SKM-1 (cell line): ENCODE measurements at regions not wholly inside any gene's neighbourhood (a gene's known extent, or its start where the extent isn't known, plus 50 kb on each side); places are given as distances from the start of the nearest gene placed in this dataset.

Experiments used
- DNase-seq: peaks from one replicate; lab custom pipeline; 2025; ENCODE audit not compliant: unreplicated experiment; lab: John Stamatoyannopoulos, UW

DNA sequence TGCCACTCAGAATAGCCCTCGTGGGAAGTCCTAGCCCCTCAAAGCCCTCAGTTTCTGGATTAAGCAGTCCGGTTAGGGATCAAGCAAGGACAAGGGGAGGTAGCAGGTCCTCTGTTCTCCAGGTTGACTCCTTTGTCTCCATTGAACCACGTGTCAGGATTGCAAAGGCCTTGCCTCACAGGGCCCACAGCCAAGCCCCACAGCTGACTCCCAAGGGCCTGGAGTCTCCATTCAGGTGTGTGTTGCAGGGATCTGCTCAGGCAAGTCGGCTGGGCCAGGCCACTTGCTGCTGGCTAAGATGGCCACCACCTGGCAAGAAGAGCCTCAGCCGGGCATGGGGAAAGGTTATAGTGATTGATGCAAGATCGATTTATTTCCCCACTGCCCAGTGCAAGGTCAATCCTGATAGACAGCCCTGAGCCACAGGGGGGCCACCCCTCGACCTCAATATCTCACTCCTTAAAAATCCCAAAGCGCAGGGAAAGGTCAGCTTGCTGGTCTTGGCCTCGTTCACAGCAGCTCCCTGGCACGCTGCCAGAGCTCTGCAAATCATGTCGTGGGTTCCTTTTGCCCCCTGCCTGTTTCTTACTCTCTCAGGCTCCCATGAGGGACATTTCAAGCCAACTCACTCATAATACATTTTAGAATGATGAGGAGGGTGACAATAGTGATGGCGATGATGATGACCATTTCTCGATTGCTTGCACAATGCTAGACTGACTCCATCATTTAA is 75.9 kb downstream of the EDN3 start:
- DNase-seq, result no peak

DNA sequence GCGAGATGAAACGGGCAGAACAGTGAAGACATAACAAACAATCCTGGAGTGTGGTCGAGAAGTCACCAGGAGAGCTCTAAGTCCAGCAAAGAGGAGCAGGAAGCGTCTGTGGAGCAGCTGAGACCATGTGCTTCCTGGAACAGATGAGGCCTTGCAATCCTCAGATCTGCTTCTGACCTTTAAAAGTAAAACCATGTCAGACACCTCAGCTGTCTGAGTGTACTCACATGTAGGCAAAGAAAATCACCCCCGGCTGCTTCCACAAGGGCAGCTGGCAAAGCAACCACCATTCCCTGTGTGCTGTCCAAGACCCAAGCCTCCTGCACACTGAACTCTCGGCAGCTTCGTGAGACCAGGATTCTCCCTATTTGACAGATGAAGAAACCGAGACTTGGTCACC is 76.6 kb downstream of the EDN3 start:
- DNase-seq, result no peak

DNA sequence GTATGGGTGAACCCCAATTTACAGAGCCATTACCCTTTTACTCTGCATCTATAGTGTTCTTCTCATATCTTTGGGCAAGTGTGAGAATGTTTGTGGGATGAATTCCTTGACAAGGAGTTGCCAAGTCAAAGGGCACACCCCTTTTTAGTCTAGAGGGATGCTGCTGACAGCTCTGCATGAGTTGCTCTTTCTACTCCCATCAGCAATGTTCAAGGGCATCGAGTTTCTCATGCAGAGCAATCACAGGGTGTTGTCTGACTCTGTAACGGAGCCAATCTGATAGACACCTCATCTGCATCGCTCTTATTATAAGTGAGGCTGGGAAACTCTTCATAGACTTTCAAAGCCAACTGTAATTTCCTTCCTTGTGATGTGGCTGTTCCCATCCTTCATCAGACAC is 77.4 kb downstream of the EDN3 start:
- no peak for DNase-seq

DNA sequence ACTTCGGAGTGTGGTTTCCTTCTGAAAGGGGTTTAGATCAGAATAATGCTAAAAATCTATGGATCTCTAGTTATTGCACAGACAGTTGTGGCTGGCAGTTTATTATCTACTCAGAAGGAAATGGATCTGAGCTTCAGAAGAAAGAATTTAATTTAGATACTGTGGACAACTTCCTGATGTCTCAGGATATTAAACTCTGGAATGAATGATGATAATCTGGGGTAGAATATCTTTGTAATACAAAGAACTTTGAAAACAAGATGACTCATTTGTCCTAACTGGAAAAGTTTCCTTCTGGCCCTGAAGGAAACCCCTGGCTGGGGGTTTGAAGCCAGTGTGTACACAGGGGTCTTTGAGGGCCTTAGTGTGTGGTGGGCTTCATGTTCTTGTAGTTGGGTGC is 78.0 kb downstream of the EDN3 start:
- no peak for DNase-seq

DNA sequence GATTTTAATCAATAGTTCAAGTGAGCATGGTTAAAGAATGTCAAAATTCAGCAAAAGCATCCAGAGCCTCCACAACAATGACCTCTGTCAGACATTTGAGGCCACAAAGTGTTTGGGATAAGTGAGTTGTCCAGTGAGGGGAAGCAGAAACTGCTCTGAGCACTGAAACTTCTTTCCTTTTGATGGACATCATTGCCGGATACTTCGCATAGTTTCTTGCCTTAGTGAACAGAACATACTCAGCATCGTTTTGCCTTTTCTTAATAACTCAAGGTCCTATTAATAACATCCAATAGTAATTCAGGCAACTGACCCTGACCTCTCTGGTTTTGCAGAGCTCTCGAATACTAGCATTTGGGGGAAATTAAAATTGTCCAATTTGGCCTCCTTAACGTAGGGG is 78.6 kb downstream of the EDN3 start:
- no peak for DNase-seq

DNA sequence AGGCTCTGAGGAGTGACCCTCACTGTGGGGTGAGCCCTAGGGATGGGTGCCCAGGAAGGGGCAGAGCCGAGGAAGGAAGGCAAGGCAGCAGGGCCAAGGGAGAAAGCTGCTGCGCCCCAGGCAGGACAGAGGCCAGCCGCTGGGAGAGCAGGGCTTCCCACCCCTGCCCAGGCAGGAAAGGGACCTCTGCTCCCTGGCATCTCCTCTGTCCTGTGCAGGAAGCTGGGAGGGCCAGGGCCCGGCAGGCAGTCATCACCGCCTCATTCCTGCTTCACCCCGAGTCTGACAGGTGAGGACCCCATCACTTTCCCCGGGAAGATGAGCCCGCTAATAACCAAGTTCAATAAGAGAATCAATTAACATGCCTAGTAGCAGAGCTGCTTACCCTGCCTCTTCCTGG is 81.3 kb downstream of the EDN3 start:
- DNase-seq, result no peak

DNA sequence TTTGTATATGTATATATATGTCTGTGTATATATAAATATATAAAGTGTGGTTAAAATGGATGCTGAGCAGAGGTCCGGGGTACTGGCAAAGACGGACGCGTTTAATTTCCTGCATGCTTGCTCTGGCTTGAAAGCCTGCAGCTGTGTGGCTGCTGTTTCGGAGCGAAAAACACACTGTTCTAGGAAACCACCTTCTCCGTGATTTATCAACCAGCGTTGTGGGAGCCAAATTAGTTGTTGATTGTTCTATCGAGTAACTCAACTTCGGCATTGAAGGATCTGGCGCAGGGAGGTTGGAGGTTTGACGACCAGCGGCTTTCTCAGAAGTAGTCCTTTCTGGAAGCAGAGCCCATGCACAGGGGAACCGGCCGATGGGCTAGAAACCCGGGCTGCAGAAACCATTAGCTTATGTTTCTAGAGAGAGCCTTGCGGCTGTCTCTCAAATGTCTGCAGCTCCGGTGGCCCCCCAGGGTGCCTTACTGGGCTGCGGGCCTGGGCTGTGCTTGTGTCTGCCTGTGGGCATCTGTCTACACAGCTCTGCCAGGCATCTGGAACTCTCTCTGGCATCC is 81.8 kb downstream of the EDN3 start:
- DNase-seq, result no peak

DNA sequence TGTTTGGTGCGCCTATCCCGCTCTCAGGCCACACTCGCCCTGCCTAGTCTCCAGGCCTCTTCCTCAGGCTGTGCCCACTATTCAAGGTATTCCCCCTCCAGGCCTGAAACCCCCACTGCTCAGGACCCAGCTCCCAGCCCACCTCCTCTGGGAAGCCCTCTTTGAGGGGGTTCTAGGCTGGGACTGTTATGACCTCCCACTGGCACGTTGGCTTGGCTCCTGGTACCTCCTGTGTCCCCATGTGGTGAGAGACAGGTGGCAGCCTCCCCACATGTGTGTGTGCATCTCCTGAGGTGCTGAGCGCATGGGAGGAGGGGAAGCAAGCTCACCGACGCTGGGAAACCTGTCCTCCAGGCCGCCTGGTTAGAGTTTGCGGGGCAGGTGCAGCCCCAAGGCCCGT is 82.5 kb downstream of the EDN3 start:
- DNase-seq, result no peak

DNA sequence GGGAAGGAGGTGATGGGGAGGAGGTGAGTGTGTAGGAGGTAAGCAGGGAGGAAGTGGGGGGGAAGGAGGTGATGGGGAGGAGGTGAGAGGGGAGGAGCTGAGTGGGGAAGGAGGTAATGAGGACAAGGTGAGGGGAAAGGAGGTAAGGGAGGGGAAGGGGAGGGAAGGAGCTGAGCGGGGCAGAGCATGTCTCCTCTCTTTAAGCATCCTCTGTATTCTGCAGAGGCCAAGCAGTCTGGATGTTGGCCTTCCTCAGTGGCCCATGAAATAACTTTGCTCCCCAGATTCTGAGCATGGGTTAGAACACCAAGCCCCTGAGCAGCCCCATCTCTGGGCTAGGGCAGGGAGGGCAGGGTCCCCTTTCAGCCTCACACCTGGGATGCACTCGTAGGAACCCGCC is 84.6 kb downstream of the EDN3 start:
- DNase-seq, result no peak

DNA sequence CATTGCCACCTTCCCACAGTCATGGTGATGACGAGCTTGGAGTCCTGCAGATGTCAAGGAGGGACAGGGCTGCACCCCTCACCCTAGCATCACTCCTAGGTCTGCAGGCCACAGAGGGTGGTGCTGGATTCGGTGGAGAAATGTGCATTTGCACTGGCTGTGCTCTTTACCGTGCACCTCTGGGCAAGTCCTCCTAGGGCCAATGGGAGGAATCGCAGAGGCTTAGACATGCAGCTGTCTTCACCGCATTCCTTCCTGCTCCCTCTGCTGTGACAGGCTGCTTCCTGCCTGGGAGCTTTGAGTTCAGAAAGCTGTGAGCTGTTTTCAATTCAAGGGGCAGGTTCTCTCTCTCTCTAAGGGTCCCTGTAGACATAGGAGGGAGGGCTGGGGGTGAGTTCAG is 85.1 kb downstream of the EDN3 start:
- DNase-seq, result no peak

DNA sequence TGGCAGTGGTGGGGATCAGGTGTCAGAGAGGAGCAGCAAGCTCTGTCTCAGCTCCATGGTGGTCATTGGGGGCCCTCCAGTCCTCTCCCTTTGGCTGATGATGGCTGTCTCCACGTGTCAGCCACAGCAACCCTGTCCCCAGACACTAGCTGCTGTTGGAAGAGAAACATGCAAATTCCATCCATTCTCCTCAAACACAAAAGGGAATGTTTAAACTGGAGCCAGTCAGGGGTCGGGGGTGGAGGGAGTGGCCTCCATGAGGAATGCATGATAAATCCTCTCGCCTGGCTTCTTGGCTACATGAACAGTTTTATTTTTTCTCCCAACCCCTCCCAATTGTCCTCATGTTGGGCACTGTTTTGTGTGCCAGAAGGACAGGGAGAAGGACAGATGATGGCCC is 86.4 kb downstream of the EDN3 start:
- DNase-seq, result no peak

DNA sequence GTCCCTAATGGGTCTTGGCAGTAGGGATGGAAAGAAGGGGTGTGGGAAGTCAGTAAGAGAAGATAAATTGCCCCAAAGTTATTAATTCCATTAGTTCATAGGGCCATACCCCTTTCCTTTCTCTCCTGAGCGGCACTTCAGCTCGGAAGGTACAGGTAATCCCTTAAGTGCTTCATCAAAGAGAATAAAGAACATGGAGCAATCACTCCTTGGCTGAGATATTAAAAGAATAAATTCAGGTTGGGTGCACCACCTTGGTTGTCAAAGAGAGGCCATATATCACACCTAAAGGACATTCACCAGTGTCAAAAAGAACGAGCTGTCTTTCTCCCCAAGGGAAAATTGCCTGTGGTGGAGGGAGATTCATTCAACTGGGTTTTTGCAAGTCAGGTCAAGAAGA is 87.5 kb downstream of the EDN3 start:
- DNase-seq, result no peak

DNA sequence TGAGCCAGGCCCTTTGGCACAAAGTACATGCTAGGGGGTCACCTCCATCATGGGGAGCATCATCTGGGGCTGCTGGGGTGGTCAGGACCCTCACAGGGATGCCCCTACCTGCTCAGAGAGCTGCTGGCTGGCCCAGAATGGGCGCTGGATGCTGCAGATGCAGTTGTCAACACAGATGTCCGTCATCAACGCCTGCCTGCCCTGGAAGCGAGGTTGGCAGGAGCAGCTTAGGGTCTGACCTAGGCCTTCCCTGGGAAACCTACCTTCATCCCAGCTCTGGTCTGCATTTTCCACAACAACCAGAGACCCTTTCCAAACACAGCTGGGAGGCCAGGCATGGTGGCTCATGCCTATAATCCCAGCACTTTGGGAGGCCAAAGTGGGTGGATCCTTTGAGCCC is 88.0 kb downstream of the EDN3 start:
- DNase-seq, result no peak

DNA sequence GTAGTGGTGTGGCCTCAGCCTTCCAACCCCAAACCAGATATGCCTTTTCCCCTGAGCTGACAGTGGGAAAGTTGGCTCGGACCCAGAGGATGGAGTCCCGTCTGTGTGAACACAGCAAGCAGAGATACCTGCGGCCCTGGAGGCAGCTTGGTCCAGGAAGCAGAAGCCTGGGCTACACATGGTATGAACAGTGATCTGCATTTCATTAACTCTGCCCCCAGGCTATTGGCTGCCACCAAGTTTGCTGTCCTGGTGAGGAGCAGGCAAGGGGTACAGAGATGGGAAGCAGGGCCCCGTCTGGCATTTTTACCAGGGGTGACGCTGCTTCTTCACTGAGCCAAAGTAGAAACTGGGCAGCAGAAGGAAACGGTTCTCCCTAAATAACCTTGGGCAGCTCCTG is 90.0 kb downstream of the EDN3 start:
- no peak for DNase-seq

DNA sequence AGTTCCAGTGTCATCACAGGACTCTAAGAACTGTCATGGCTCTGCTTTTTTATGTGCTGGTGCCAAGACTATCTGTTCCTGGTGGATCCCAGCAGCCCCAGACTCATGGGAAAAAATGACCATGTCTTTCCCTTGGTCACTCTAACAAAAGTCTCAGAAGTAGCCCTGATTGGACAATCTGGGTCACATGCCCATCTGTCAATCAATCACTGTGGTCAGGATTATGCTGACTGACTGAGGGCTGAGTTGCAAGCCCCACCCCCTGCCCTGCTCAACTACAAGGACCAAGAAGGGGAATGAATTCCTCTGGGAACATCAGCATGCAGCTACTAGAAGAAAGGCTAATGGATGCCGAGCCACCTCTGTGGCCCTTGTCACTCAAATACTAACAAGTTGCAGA is 91.6 kb downstream of the EDN3 start:
- no peak for DNase-seq

DNA sequence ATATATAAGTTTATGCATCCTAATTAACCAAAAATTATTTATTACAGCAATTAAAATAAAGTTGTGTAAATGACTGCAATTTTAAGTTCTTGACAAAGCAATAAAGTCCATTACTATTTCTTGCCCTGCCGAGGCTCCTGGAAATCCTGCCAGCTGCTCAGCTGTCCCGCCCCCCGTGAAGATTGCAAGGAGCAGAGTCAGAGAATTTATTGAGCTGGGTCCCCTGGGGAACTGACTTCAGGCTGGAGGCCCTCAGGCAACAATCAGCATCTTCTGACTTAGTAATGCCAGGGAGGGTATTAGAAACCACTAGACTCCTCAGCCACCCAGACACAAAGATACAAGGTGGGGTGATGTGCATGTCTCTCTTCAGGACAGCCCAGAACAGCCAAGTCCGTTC is 92.3 kb downstream of the EDN3 start:
- DNase-seq, result no peak

DNA sequence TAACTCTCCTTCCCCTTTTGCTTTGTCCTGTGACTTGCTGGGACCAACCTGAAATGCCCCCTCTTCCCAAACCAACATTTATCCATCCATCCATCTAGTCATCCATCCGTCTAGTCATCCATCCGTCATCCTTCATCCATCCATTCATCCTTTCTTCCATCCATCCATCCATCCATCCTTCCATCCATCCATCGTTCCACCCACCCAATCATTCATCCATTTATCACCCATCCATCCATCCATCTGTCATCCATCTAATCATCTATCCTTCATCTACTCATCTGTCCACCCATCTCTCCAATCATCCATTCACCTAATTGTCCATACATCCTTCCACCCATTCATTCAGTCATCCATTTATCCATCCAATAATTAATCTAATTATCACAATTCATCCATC is 92.7 kb downstream of the EDN3 start:
- no peak for DNase-seq

DNA sequence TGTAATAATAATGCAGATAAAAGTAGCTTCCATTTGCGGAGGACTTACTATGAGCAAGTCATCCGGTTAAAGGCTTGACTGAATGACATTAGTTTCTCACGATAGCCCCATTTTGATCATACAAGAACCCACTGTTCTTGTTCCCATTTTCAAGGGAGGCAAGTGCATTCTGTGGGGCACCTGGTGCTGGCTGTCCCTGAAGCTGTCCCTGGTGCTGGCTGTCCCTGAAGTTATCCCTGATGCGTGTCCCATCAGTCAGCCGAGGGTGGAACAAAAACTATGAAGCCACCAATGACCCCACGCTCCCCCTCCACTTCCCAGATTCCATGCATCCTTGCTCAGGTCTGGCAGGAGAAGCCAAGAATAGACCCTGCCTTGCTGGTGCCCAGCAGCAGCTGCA is 95.3 kb downstream of the EDN3 start:
- no peak for DNase-seq

DNA sequence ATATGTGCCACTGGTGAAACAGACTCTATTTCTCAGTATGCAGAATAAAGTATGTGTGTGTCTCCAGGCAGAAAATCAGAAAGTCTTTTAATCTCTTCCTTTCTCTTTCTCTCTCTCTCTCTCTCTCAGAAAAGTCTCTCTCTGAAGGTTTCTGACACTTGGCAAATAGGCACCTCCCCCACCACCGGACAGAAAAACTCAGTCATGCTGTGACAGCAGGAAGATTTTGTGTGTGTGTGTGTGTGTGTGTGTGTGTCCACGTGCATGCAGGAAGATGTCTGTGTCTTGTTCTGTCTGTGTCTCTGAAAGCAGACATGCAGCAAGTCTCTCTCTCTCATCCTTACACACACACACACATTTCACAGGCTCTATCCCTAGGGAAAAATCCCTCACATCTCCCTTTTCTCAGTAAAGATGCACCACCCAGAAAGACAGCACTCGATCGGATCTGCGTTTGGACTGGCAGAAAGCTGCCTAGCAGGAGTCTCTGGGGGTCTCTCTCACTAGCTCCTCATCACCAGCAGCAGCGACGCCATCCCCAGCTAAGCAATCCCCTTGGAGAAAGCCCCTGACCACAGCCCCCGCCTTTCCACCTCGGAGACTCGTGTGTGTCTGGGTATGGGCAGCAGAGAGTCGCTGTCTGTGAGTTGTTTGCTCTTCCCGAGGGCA is 98.3 kb downstream of the EDN3 start:
- DNase-seq, result no peak

DNA sequence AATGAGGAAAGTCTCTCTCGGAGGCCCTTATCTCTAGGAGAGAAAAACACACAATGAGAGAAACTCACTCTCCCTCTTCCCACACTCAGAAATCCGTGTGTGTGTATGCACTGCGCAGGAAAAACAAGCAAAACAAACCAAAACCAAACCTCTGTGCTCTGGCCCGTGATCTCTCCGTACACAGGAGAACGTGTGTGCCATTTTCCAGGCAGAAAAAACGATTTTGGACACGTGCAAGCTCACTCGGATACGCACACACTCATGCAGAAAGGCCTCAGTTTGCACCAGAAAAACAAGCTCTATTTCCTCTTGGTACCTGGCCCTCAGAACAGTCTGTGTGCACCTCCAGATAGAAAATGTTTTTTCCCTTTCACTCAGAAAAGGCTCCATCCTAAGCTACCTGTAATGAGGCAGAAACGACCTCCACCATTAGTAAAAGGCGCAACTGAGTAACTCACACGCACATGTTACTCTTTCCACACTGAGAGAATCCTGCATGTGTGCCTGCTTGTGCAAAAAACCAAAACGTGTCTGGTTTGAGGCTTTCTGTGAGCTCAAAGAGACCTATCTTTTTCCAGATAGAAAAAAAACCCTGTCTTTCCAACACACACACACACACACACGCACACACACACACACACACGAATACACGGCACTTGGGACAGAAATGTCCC is 99.2 kb downstream of the EDN3 start:
- DNase-seq, result no peak

DNA sequence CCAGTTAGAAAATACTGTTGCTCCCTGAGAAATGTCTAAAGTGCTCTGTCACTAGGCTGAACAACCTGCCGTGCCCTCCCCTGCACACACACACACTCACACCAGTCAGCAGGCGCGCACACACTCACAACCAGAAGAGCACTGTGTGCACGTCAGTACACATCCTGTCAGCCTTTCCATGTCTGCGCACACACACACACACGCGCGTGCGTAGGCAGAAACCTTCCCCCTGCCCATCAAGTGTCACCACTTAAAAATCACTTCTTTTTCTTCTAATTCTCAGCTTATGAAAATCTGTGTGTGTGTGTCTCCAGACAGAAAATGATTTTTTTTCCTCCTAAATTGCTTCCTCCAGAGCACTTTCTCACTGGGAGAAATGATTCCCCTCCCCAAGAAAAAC is 100.3 kb downstream of the EDN3 start:
- DNase-seq, result no peak

DNA sequence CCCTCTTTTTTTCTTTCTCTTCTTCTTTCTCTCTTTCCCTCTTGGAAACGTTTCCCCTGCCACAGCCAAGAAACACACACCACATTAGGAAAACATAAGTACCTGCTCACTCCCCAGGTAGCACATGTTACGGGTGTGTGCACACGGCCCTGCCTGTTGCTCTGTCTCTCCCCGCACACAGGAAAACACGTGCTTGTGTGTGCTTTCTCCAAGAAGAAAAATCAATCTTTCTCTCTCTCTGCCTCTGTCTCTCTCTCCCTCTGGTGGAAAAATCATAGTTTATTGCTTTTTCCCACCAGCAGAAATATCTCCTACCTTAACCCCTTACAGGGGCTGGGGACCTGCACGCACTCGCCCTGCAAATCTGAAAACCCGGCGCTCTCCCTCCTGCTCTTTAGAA is 102.3 kb downstream of the EDN3 start:
- no peak for DNase-seq
